ENCODE measurements at regions not wholly inside any gene's neighbourhood (a gene's known extent, or its start where the extent isn't known, plus 50 kb on each side); places are given as distances from the start of the nearest gene placed in this dataset.

GRCh38 chr21:21740207-21740606 lies 742.0 kb downstream of the NCAM2 start:
- TF ChIP-seq CTCF (IDR thresholded peaks at IDR 0.05) (no peak), POLR2A (IDR thresholded peaks at IDR 0.05) (no peak)

All from right lobe of liver (tissue), 4 donors.